ENCODE measurements at regions not wholly inside any gene's neighbourhood (a gene's known extent, or its start where the extent isn't known, plus 50 kb on each side); places are given as distances from the start of the nearest gene placed in this dataset.
"Not testable (repeated sequence)": the region's sequence is repeated elsewhere in the genome, so short reads cannot be mapped to it uniquely, and the experiment has no call there.

DNA sequence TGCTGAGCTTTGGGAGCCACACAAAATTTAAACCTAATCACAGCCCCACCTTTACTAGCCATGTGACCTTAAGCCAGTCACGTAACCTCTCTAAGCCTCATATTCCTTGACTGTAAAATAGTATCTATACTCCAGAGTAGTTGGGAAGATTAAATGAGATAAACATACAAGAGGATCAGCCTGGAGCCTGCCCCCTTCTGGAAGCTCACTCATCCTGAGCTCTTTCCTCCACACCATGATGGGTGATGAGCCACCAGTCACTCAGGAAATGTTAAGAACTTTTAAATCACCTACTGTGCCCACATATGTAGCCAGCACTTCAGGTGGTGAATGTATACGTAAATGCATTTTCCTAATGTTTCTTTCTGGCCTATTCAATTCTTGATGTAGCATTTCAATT is 195.9 kb upstream of the DDX18 start:
- H3K14ac ChIP-seq (ENCODE audit: low read length), result no peak overlapping the region
- no peak overlapping the region for H2BK12ac ChIP-seq (ENCODE audit: low read length)
- no peak overlapping the region for H4K8ac ChIP-seq (ENCODE audit: low read depth, low read length)
- no peak overlapping the region for H3K4me2 ChIP-seq (ENCODE audit: insufficient read depth, low read length, poor library complexity, severe bottlenecking)
- no peaks in the 10 kb centered on the region for H3K4me1 ChIP-seq (ENCODE audit: control insufficient read depth in 2 of 2, insufficient read depth in 1 of 2, low read depth in 1 of 2, low read length in 2 of 2)
- H3K27ac ChIP-seq (replicated peaks; ENCODE audit: low read length), result no peak overlapping the region
- no peak overlapping the region for H2BK5ac ChIP-seq (ENCODE audit: low read length)
- no peak overlapping the region for H2AFZ ChIP-seq (ENCODE audit: low read length)
- no peak overlapping the region for H3K4ac ChIP-seq (ENCODE audit: low read length)
- no peaks in the 10 kb centered on the region for H3K79me1 ChIP-seq (ENCODE audit: low read depth, low read length)
- H3K9me3 ChIP-seq (replicated peaks in 1 of 2; ENCODE audit: control insufficient read depth in 2 of 2, insufficient read depth in 1 of 2, low read depth in 1 of 2, low read length in 2 of 2), result no peaks in the 10 kb centered on the region
- H4K91ac ChIP-seq (ENCODE audit: low read depth, low read length, poor library complexity), result no peak overlapping the region
- H2BK15ac ChIP-seq (ENCODE audit: low read length), result no peak overlapping the region
- H3K9ac ChIP-seq (ENCODE audit: low read depth, low read length, poor library complexity), result no peak overlapping the region
- H3K4me3 ChIP-seq (ENCODE audit: low read length in 2 of 2), result no peak overlapping the region
- no peak overlapping the region for H2BK120ac ChIP-seq (ENCODE audit: low read depth, low read length)
- H3K27me3 ChIP-seq (ENCODE audit: control insufficient read depth in 3 of 3, insufficient read depth in 3 of 3, low read depth in 1 of 3, low read length in 3 of 3), result no peaks in the 10 kb centered on the region
- H3K36me3 ChIP-seq (replicated peaks in 1 of 2; ENCODE audit: control insufficient read depth in 2 of 2, insufficient read depth in 2 of 2, low read length in 2 of 2), result no peaks in the 10 kb centered on the region
- DNase-seq (ENCODE audit: low spot score), result no peak
- H3K18ac ChIP-seq (ENCODE audit: low read length), result no peak overlapping the region
- no peak overlapping the region for H2AK5ac ChIP-seq (ENCODE audit: low read depth, low read length)
- no CpG with 5 or more reads among the region's 2 CpGs for WGBS, 2 donors (ENCODE audit: extremely low coverage in 2 of 2, insufficient read length in 2 of 2, insufficient replicate concordance in 1 of 2)
- no peak overlapping the region for H3K23ac ChIP-seq (ENCODE audit: low read depth, low read length, poor library complexity)

DNA sequence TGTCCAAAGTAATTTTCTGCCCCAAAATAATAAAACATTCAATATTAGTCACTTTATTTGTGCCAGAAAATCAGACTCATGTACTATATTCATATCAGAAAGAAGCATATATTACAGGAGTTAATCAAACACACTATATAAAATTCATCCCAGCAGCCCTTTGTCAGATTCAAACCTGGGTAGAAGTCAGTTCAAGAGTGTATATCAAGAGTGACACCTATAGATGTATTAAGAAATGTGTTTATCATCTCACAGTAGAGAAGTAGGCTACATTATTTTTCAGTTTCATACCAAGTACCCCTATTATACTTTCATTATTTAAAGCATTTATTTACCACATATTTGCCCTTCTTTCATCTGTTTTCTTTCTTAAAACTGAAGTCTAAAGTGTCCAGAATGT is 193.2 kb upstream of the DDX18 start:
- no peak overlapping the region for H4K91ac ChIP-seq (ENCODE audit: low read depth, low read length, poor library complexity)
- no peaks in the 10 kb centered on the region for H3K4me1 ChIP-seq (ENCODE audit: control insufficient read depth in 2 of 2, insufficient read depth in 1 of 2, low read depth in 1 of 2, low read length in 2 of 2)
- H2BK5ac ChIP-seq (ENCODE audit: low read length), result no peak overlapping the region
- no peak overlapping the region for H3K4ac ChIP-seq (ENCODE audit: low read length)
- H3K4me2 ChIP-seq (ENCODE audit: insufficient read depth, low read length, poor library complexity, severe bottlenecking), result no peak overlapping the region
- no peak overlapping the region for H3K18ac ChIP-seq (ENCODE audit: low read length)
- H2AFZ ChIP-seq (ENCODE audit: low read length), result no peak overlapping the region
- H2BK12ac ChIP-seq (ENCODE audit: low read length), result no peak overlapping the region
- no peak overlapping the region for H2BK15ac ChIP-seq (ENCODE audit: low read length)
- no peak overlapping the region for H3K9ac ChIP-seq (ENCODE audit: low read depth, low read length, poor library complexity)
- H3K79me1 ChIP-seq (ENCODE audit: low read depth, low read length), result no peaks in the 10 kb centered on the region
- no peak overlapping the region for H3K27ac ChIP-seq (replicated peaks; ENCODE audit: low read length)
- no peaks in the 10 kb centered on the region for H3K27me3 ChIP-seq (ENCODE audit: control insufficient read depth in 3 of 3, insufficient read depth in 3 of 3, low read depth in 1 of 3, low read length in 3 of 3)
- H2BK120ac ChIP-seq (ENCODE audit: low read depth, low read length), result no peak overlapping the region
- no peak overlapping the region for H2AK5ac ChIP-seq (ENCODE audit: low read depth, low read length)
- H3K36me3 ChIP-seq (replicated peaks in 1 of 2; ENCODE audit: control insufficient read depth in 2 of 2, insufficient read depth in 2 of 2, low read length in 2 of 2), result no peaks in the 10 kb centered on the region
- no peak for DNase-seq (ENCODE audit: low spot score)
- no peaks in the 10 kb centered on the region for H3K9me3 ChIP-seq (replicated peaks in 1 of 2; ENCODE audit: control insufficient read depth in 2 of 2, insufficient read depth in 1 of 2, low read depth in 1 of 2, low read length in 2 of 2)
- peak overlapping the region in 1 of 2 donors; percentile 64 for H3K4me3 ChIP-seq (ENCODE audit: low read length in 2 of 2)
- H4K8ac ChIP-seq (ENCODE audit: low read depth, low read length), result no peak overlapping the region
- H3K23ac ChIP-seq (ENCODE audit: low read depth, low read length, poor library complexity), result no peak overlapping the region
- no peak overlapping the region for H3K14ac ChIP-seq (ENCODE audit: low read length)

DNA sequence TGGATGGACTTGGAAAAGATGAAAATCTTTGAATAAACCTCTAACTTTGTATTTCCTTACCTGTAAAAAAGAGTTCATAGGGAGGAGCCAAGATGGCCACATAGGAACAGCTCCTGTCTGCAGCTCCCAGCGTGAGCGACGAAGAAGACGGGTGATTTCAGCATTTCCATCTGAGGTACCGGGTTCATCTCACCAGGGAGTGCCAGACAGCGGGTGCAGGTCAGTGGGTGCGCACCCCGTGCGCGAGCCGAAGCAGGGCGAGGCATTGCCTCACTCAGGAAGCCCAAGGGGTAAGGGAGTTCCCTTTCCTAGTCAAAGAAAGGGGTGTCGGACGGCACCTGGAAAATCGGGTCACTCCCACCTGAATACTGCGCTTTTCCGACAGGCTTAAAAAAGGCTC is 191.3 kb upstream of the DDX18 start:
- DNase-seq (ENCODE audit: low spot score); H3K9ac ChIP-seq (ENCODE audit: low read depth, low read length, poor library complexity); H2BK120ac ChIP-seq (ENCODE audit: low read depth, low read length); H3K27ac ChIP-seq (replicated peaks; ENCODE audit: low read length); H3K4me1 ChIP-seq (ENCODE audit: control insufficient read depth in 2 of 2, insufficient read depth in 1 of 2, low read depth in 1 of 2, low read length in 2 of 2); H4K91ac ChIP-seq (ENCODE audit: low read depth, low read length, poor library complexity); H2AK5ac ChIP-seq (ENCODE audit: low read depth, low read length); H3K36me3 ChIP-seq (replicated peaks in 1 of 2; ENCODE audit: control insufficient read depth in 2 of 2, insufficient read depth in 2 of 2, low read length in 2 of 2); H3K14ac ChIP-seq (ENCODE audit: low read length); H2BK5ac ChIP-seq (ENCODE audit: low read length); H3K9me3 ChIP-seq (replicated peaks in 1 of 2; ENCODE audit: control insufficient read depth in 2 of 2, insufficient read depth in 1 of 2, low read depth in 1 of 2, low read length in 2 of 2); H3K4ac ChIP-seq (ENCODE audit: low read length); H3K79me1 ChIP-seq (ENCODE audit: low read depth, low read length); H3K27me3 ChIP-seq (ENCODE audit: control insufficient read depth in 3 of 3, insufficient read depth in 3 of 3, low read depth in 1 of 3, low read length in 3 of 3); H3K23ac ChIP-seq (ENCODE audit: low read depth, low read length, poor library complexity): not testable (repeated sequence)
- no CpG with 5 or more reads among the region's 17 CpGs for WGBS, 2 donors (ENCODE audit: extremely low coverage in 2 of 2, insufficient read length in 2 of 2, insufficient replicate concordance in 1 of 2)
- Histone ChIP-seq H3K4me2 (ENCODE audit: insufficient read depth, low read length, poor library complexity, severe bottlenecking) (peak overlapping the region; percentile 25), H3K18ac (ENCODE audit: low read length) (peak overlapping the region; percentile 93), H2BK12ac (ENCODE audit: low read length) (peak overlapping the region; percentile 41), H3K4me3 (ENCODE audit: low read length in 2 of 2) (peak overlapping the region; percentile 61 to 64), H2AFZ (ENCODE audit: low read length) (peak overlapping the region; percentile 92), H4K8ac (ENCODE audit: low read depth, low read length) (peak overlapping the region; percentile 72), H2BK15ac (ENCODE audit: low read length) (peak overlapping the region; percentile 37)

DNA sequence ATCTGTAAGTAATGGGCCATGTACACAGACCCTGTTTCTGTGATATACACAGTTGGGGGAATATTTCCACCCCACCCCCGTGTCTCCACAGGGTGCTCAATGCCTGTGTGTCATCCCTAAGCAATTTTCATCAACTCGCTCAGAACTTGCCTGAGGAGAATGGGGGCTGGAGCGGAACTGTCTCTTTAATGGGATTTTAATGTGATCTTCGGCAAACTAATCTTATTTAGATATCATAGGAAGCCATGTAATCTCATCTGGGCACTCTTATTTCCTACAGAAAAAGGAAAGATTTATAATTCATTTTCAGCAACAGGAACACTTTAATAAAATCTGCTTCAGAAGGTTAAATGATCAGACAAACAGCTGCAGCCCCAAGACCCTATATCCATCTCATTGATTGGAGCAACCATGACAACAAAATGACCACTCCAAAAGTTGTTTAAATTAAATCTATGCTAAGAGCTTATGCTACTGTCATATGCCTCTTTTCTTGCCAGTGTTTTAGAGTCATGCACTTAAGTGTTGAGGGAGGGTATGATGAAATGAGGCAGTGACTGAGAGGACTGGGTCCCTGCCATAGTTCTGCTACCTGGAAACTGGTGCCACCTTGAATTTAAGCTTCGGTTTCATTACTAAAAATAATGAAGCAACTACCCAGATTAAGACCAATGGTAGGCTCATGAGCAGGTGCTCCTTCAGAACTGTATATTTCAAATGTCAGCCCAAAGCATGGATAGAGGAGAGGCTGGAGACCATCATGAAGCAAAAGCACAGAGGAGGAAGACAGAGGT is 183.1 kb upstream of the DDX18 start:
- H3K27me3 ChIP-seq (ENCODE audit: control insufficient read depth in 3 of 3, insufficient read depth in 3 of 3, low read depth in 1 of 3, low read length in 3 of 3), result peaks cover 0 to 10% (median 0%) of the 10 kb centered on the region in 3 experiments
- no peak overlapping the region for H2AFZ ChIP-seq (ENCODE audit: low read length)
- WGBS, 2 donors (ENCODE audit: extremely low coverage in 2 of 2, insufficient read length in 2 of 2, insufficient replicate concordance in 1 of 2), result no CpG with 5 or more reads among the region's 5 CpGs
- no peak overlapping the region for H3K23ac ChIP-seq (ENCODE audit: low read depth, low read length, poor library complexity)
- H3K9me3 ChIP-seq (replicated peaks in 1 of 2; ENCODE audit: control insufficient read depth in 2 of 2, insufficient read depth in 1 of 2, low read depth in 1 of 2, low read length in 2 of 2), result peaks cover 0 to 3% of the 10 kb centered on the region in 2 donors
- no peak overlapping the region for H4K8ac ChIP-seq (ENCODE audit: low read depth, low read length)
- no peak overlapping the region for H2BK12ac ChIP-seq (ENCODE audit: low read length)
- no peak for DNase-seq (ENCODE audit: low spot score)
- no peaks in the 10 kb centered on the region for H3K79me1 ChIP-seq (ENCODE audit: low read depth, low read length)
- H3K36me3 ChIP-seq (replicated peaks in 1 of 2; ENCODE audit: control insufficient read depth in 2 of 2, insufficient read depth in 2 of 2, low read length in 2 of 2), result no peaks in the 10 kb centered on the region
- no peak overlapping the region for H3K4ac ChIP-seq (ENCODE audit: low read length)
- H2BK120ac ChIP-seq (ENCODE audit: low read depth, low read length), result no peak overlapping the region
- H3K4me3 ChIP-seq (ENCODE audit: low read length in 2 of 2), result no peak overlapping the region
- no peak overlapping the region for H2BK5ac ChIP-seq (ENCODE audit: low read length)
- no peak overlapping the region for H3K4me2 ChIP-seq (ENCODE audit: insufficient read depth, low read length, poor library complexity, severe bottlenecking)
- H3K9ac ChIP-seq (ENCODE audit: low read depth, low read length, poor library complexity), result no peak overlapping the region
- H2BK15ac ChIP-seq (ENCODE audit: low read length), result no peak overlapping the region
- no peak overlapping the region for H3K18ac ChIP-seq (ENCODE audit: low read length)
- H3K27ac ChIP-seq (replicated peaks; ENCODE audit: low read length), result no peak overlapping the region
- no peak overlapping the region for H4K91ac ChIP-seq (ENCODE audit: low read depth, low read length, poor library complexity)
- H3K4me1 ChIP-seq (ENCODE audit: control insufficient read depth in 2 of 2, insufficient read depth in 1 of 2, low read depth in 1 of 2, low read length in 2 of 2), result peaks cover 0 to 1% of the 10 kb centered on the region in 2 donors
- H3K14ac ChIP-seq (ENCODE audit: low read length), result no peak overlapping the region
- no peak overlapping the region for H2AK5ac ChIP-seq (ENCODE audit: low read depth, low read length)

Data from neuronal stem cell (in vitro differentiated cells).